ENCODE measurements at regions not wholly inside any gene's neighbourhood (a gene's known extent, or its start where the extent isn't known, plus 50 kb on each side); places are given as distances from the start of the nearest gene placed in this dataset.

- no peak overlapping the region for H3K4me3 ChIP-seq
- no peaks in the 10 kb centered on the region for H3K9me3 ChIP-seq
- H3K4me1 ChIP-seq = no peaks in the 10 kb centered on the region
- H3K27ac ChIP-seq = no peak overlapping the region
- TF ChIP-seq EP300 (IDR thresholded peaks at IDR 0.05) (no peak), CTCF (IDR thresholded peaks at IDR 0.05) (no peak), POLR2A (IDR thresholded peaks at IDR 0.05) (no peak)
- no peak for DNase-seq (ENCODE audit: low spot score in 2 of 2)
- no peaks in the 10 kb centered on the region for H3K27me3 ChIP-seq
- WGBS, 2 donors = 44 to 53% methylated on average over 1 of the region's 1 CpG
- H3K36me3 ChIP-seq = no peaks in the 10 kb centered on the region
Measured at GRCh38 chr13:86813198-86813597, 858.0 kb upstream of the SLITRK5 start.

- DNase-seq (ENCODE audit: low spot score in 2 of 2) = no peak
- H3K9me3 ChIP-seq = no peaks in the 10 kb centered on the region
- no peaks in the 10 kb centered on the region for H3K27me3 ChIP-seq
- H3K4me1 ChIP-seq = no peaks in the 10 kb centered on the region
- H3K27ac ChIP-seq = no peak overlapping the region
- WGBS, 2 donors = 90% methylated on average over 1 of the region's 1 CpG
- TF ChIP-seq CTCF (IDR thresholded peaks at IDR 0.05) (no peak), POLR2A (IDR thresholded peaks at IDR 0.05) (no peak), EP300 (IDR thresholded peaks at IDR 0.05) (no peak)
- no peak overlapping the region for H3K4me3 ChIP-seq
- H3K36me3 ChIP-seq = no peaks in the 10 kb centered on the region
Measured at GRCh38 chr13:86825410-86825809, 845.8 kb upstream of the SLITRK5 start.

DNA sequence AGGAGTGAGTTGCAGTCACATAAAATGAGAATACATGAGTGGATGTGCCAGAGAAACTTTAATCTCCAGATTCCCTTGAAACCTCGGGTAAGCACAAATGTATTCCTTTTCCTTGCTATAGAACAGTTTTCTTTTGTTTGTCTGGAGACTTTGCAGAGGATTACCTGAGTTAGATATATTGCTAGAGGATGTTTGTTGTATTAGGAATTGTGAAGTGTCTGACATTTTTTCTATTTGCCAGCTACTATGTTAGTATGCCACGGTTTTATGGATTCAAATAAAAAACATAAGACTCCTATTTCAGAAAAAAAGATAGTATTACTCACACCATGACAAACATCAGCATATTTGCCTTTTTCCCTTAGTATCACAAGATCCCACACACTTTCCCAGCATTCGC is 844.9 kb upstream of the SLITRK5 start:
- WGBS, 2 donors = 66 to 71% methylated on average over 3 of the region's 3 CpGs
- Histone ChIP-seq H3K4me1 (no peaks in the 10 kb centered on the region), H3K9me3 (no peaks in the 10 kb centered on the region), H3K4me3 (no peak overlapping the region), H3K27ac (no peak overlapping the region), H3K36me3 (no peaks in the 10 kb centered on the region), H3K27me3 (no peaks in the 10 kb centered on the region)
- TF ChIP-seq CTCF (IDR thresholded peaks at IDR 0.05) (no peak), EP300 (IDR thresholded peaks at IDR 0.05) (no peak), POLR2A (IDR thresholded peaks at IDR 0.05) (no peak)
- DNase-seq (ENCODE audit: low spot score in 2 of 2) = no peak

- no peaks in the 10 kb centered on the region for H3K27me3 ChIP-seq
- TF ChIP-seq CTCF (IDR thresholded peaks at IDR 0.05) = no peak
Measured at GRCh38 chr13:86830046-86830445, 841.1 kb upstream of the SLITRK5 start.

DNA sequence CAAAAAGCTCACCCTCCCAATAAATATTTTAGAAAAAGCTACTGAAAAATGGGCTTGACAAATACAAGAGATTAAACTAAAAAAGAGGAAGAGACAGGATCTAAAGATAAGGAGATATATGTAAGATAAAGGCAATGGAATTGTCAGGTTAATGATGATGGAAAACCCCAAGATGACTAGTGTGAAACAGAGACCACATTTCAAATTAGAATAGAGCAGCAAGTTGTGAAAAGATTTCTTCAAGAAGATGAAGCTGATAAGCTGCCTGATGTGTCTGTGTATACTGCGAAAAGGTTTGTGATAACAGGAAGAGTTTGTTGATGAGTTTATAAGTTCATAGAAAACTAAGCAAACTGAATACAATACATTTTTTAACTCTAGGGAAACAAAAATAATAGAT is 840.1 kb upstream of the SLITRK5 start:
- WGBS, 2 donors = 4 to 84% methylated on average over 1 of the region's 1 CpG
- no peak for DNase-seq (ENCODE audit: low spot score in 2 of 2)
- Histone ChIP-seq H3K27me3 (no peaks in the 10 kb centered on the region), H3K36me3 (no peaks in the 10 kb centered on the region), H3K4me1 (no peaks in the 10 kb centered on the region), H3K9me3 (peaks cover 0 to 4% (median 0%) of the 10 kb centered on the region in 4 donors), H3K4me3 (no peak overlapping the region), H3K27ac (no peak overlapping the region)
- no peak for TF ChIP-seq EP300 (IDR thresholded peaks at IDR 0.05)
- no peak for TF ChIP-seq CTCF (IDR thresholded peaks at IDR 0.05)
- TF ChIP-seq POLR2A (IDR thresholded peaks at IDR 0.05) = no peak

More at GRCh38 chr13:86830046-86830445, 841.1 kb upstream of the SLITRK5 start:
- no peaks in the 10 kb centered on the region for H3K9me3 ChIP-seq
- H3K27ac ChIP-seq = no peak overlapping the region
- no peaks in the 10 kb centered on the region for H3K36me3 ChIP-seq
- DNase-seq (ENCODE audit: low spot score in 2 of 2) = no peak
- 55 to 65% methylated on average over 4 of the region's 4 CpGs for WGBS, 2 donors
- H3K4me1 ChIP-seq = no peaks in the 10 kb centered on the region
- H3K4me3 ChIP-seq = no peak overlapping the region
